T-cell (primary cell): ENCODE measurements at regions not wholly inside any gene's neighbourhood (a gene's known extent, or its start where the extent isn't known, plus 50 kb on each side); places are given as distances from the start of the nearest gene placed in this dataset.

ENCODE experiments used
- ATAC-seq, 4 experiments: fragments of 200-7000 bp in 3 of 4; fragments of 150-1000 bp in 1 of 4; cut with Tn5 transposase; replicated peaks in 1 of 4; 1 replicate in 3 of 4; 2 replicates in 1 of 4; pipeline ENCODE4 v1.10.0; 2021; ENCODE audit warnings: moderate library complexity in 3 of 4, mild to moderate bottlenecking in 2 of 4, moderate number of reproducible peaks in 1 of 4
- CTCF ChIA-PET, 2 donors: fragments of 300-600 bp; sonication (Branson Sonifier 250); formaldehyde crosslinking; loops; one replicate each; lab custom pipeline; 2022; ENCODE audit warnings: antibody characterized with exemption in 2 of 2; lab: Charles Lee
- POLR2A ChIA-PET, 2 donors: fragments of 300-600 bp; sonication (Branson Sonifier 250); formaldehyde crosslinking; loops; one replicate each; lab custom pipeline; 2022; ENCODE audit warnings: antibody characterized with exemption in 2 of 2; lab: Charles Lee
- DNase-seq, 35 experiments: peaks; one replicate each; pipeline versions ENCODE4 v3.0.0 to v3.0.0-alpha.2; 2013 to 2023
- H3K27ac ChIP-seq: one replicate; pipeline ENCODE4 v1.5.1; 2013; ENCODE audit warnings: low read length
- H3K27me3 ChIP-seq, 2 experiments: replicated peaks in 1 of 2; 1 replicate in 1 of 2; 2 replicates in 1 of 2; pipeline versions ENCODE4 v1.6.1 to v1.7.0; 2013; ENCODE audit warnings: low read length in 1 of 2, mixed read lengths in 1 of 2; ENCODE audit not compliant: control insufficient read depth in 2 of 2, insufficient read depth in 2 of 2; ENCODE audit errors: extremely low read depth in 1 of 2
- H3K36me3 ChIP-seq, 2 donors: 1 replicate in 1 of 2; 2 replicates in 1 of 2; pipeline versions ENCODE4 v1.6.1 to v1.7.0; 2013; ENCODE audit warnings: low read length in 1 of 2; ENCODE audit not compliant: control insufficient read depth in 2 of 2, insufficient read depth in 1 of 2; ENCODE audit errors: extremely low read depth in 1 of 2
- H3K4me1 ChIP-seq, 2 experiments: 1 replicate in 1 of 2; 2 replicates in 1 of 2; pipeline versions ENCODE4 v1.6.1 to v1.7.0; 2013; ENCODE audit warnings: low read length in 2 of 2, mixed read lengths in 1 of 2; ENCODE audit not compliant: insufficient read depth in 2 of 2, control insufficient read depth in 1 of 2; ENCODE audit errors: extremely low read depth in 1 of 2
- H3K4me3 ChIP-seq, 2 donors: 1 replicate in 1 of 2; 2 replicates in 1 of 2; pipeline versions ENCODE4 v1.5.1 to v1.7.0; 2013; ENCODE audit warnings: mild to moderate bottlenecking in 2 of 2, low read length in 1 of 2, moderate library complexity in 1 of 2; ENCODE audit not compliant: control insufficient read depth in 1 of 2; ENCODE audit errors: extremely low read depth in 1 of 2
- H3K9me3 ChIP-seq: 2 replicates; pipeline ENCODE4 v1.7.0; 2013
- H3K27ac Mint-ChIP-seq, 2 donors: one replicate each; pipeline ENCODE4 v1.8.0; 2020 to 2021; ENCODE audit warnings: mild to moderate bottlenecking in 2 of 2, mixed read lengths in 2 of 2
- H3K27me3 Mint-ChIP-seq, 2 donors: one replicate each; pipeline ENCODE4 v1.8.0; 2021 to 2022; ENCODE audit warnings: mixed read lengths in 2 of 2
- H3K36me3 Mint-ChIP-seq: one replicate; pipeline ENCODE4 v1.8.0; 2021; ENCODE audit warnings: mixed read lengths
- H3K4me1 Mint-ChIP-seq, 3 donors: one replicate each; pipeline ENCODE4 v1.8.0; 2020 to 2022; ENCODE audit warnings: mixed read lengths in 3 of 3, mild to moderate bottlenecking in 1 of 3
- H3K4me3 Mint-ChIP-seq, 3 donors: one replicate each; pipeline ENCODE4 v1.8.0; 2020 to 2022; ENCODE audit warnings: mild to moderate bottlenecking in 3 of 3, mixed read lengths in 3 of 3, moderate library complexity in 3 of 3
- H3K9me3 Mint-ChIP-seq, 3 donors: one replicate each; pipeline ENCODE4 v1.8.0; 2020 to 2022; ENCODE audit warnings: mixed read lengths in 3 of 3
- WGBS: methylation state at CpG from one replicate; pipeline ENCODE4 v1.1.5; 2013; ENCODE audit warnings: missing lambda C conversion rate; ENCODE audit not compliant: insufficient coverage; 5-methylcytosine and 5-hydroxymethylcytosine counted together

DNA sequence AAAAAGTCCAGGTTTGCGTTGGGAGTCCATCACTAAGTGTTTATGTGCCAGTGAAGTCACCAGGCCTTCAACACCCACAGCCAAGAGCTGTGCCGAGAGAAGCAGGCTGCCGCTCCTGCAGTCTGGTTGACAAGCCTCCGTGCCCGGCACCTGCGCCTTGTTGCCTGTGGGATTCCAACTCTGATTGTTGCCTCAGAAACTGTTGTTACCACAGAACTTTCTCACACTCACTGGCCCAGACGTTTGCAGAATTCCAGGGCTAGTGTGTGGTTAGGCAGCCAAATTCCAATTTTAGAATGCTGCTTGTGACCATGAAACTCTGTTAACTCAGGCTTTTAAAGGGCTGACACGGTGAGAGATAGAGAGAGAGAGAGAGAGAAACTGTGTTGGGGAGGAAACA is 119.5 kb upstream of the LIMCH1 start:
- Mint-ChIP-seq H3K27ac (no peak overlapping the region), H3K4me1 (no peaks in the 10 kb centered on the region), H3K27me3 (peaks cover 2 to 4% of the 10 kb centered on the region in 2 donors), H3K4me3 (no peak overlapping the region), H3K9me3 (peaks cover 0 to 5% (median 0%) of the 10 kb centered on the region in 3 donors), H3K36me3 (no peaks in the 10 kb centered on the region)
- WGBS, result 81% methylated on average over 5 of the region's 8 CpGs
- H3K36me3 ChIP-seq, result no peaks in the 10 kb centered on the region
- POLR2A ChIA-PET, result no interaction called here
- H3K9me3 ChIP-seq, result no peaks in the 10 kb centered on the region
- ATAC-seq, result no peak
- H3K27me3 ChIP-seq, result no peaks in the 10 kb centered on the region
- DNase-seq, result no peak
- no peaks in the 10 kb centered on the region for H3K4me1 ChIP-seq
- CTCF ChIA-PET, result no interaction called here
- H3K27ac ChIP-seq, result no peak overlapping the region
- no peak overlapping the region for H3K4me3 ChIP-seq

DNA sequence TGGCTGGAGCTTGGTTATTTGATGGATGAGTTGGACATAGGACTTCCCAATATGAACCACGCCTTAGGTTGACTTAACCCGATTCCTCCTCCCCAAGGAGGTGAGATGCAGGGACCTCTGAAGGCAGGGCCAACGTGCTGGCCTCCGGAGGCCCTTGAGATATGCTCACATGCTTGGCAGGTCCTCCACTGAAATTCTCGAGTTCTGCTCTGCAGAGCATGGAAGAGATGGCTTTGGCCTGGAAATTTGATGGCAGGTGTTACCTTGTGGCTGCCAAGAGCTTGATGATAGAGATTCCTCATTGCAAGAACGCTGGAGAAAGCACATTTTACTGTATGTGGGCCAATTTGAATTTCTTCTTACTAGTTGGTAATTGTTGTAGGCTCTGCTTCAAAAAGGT is 117.4 kb upstream of the LIMCH1 start:
- no peak for DNase-seq
- H3K36me3 Mint-ChIP-seq, result no peaks in the 10 kb centered on the region
- no peaks in the 10 kb centered on the region for H3K27me3 ChIP-seq
- no peak overlapping the region for H3K4me3 ChIP-seq
- H3K4me3 Mint-ChIP-seq, result no peak overlapping the region
- H3K9me3 Mint-ChIP-seq, result peaks cover 0 to 5% (median 2%) of the 10 kb centered on the region in 3 donors
- peaks cover 0 to under 1% of the 10 kb centered on the region in 2 donors for H3K27me3 Mint-ChIP-seq
- POLR2A ChIA-PET, result interaction anchor here in 1 of 2 donors (0.6 kb wide), 1 partner anchor 267 kb away, joined by 4 read pairs; no protein-coding TSS in a partner anchor
- H3K27ac ChIP-seq, result no peak overlapping the region
- 43% methylated on average over 1 of the region's 6 CpGs for WGBS
- no peak overlapping the region for H3K27ac Mint-ChIP-seq
- ATAC-seq, result no peak
- no peaks in the 10 kb centered on the region for H3K4me1 ChIP-seq
- no peaks in the 10 kb centered on the region for H3K4me1 Mint-ChIP-seq
- CTCF ChIA-PET, result no interaction called here
- H3K9me3 ChIP-seq, result no peaks in the 10 kb centered on the region
- no peaks in the 10 kb centered on the region for H3K36me3 ChIP-seq

DNA sequence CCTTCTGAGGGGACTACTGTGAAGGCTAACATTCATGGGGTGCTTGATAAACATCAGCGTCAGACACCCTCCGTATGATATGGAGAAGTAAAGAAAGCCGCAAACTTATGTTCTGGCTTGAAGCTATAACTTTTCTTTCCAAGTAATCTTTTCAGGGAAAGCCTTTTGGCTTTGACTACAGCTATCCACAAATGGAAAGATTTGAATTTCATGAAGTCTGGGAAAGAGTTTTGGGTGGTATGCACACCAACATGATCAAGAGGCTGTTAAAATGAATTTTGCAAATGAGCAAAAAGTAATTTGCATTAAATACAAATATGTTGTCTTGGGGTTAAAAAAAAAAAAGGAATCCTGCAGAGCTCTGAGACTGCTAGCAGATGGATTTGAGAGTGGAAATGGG is 114.8 kb upstream of the LIMCH1 start:
- no peaks in the 10 kb centered on the region for H3K4me1 Mint-ChIP-seq
- DNase-seq (no peak), ATAC-seq (no peak)
- no peaks in the 10 kb centered on the region for H3K4me1 ChIP-seq
- H3K27ac Mint-ChIP-seq, result no peak overlapping the region
- no peaks in the 10 kb centered on the region for H3K27me3 ChIP-seq
- CTCF ChIA-PET, result no interaction called here
- H3K4me3 ChIP-seq, result no peak overlapping the region
- no peaks in the 10 kb centered on the region for H3K27me3 Mint-ChIP-seq
- POLR2A ChIA-PET, result interaction anchor here in 1 of 2 donors (0.6 kb wide), 1 partner anchor 36 kb away, joined by 5 read pairs; no protein-coding TSS in a partner anchor
- no peak overlapping the region for H3K27ac ChIP-seq
- no peaks in the 10 kb centered on the region for H3K36me3 ChIP-seq
- no peaks in the 10 kb centered on the region for H3K9me3 ChIP-seq
- peaks cover 0 to 5% (median 2%) of the 10 kb centered on the region in 3 donors for H3K9me3 Mint-ChIP-seq
- no peaks in the 10 kb centered on the region for H3K36me3 Mint-ChIP-seq
- no peak overlapping the region for H3K4me3 Mint-ChIP-seq
- WGBS, result no CpG with 5 or more reads among the region's 3 CpGs

GRCh38 chr4:41424522-41424921 is 113.4 kb upstream of the LIMCH1 start:
- H3K27me3 ChIP-seq, result no peaks in the 10 kb centered on the region
- H3K9me3 Mint-ChIP-seq, result peaks cover 0 to 2% (median 0%) of the 10 kb centered on the region in 3 donors
- DNase-seq, result no peak
- no peak for ATAC-seq
- ChIA-PET POLR2A (no interaction called here), CTCF (interaction anchor here in 1 of 2 donors (0.8 kb wide), 1 partner anchor 13 kb away, joined by 3 read pairs; no protein-coding TSS in a partner anchor)
- H3K4me3 ChIP-seq, result no peak overlapping the region
- H3K4me1 Mint-ChIP-seq, result no peaks in the 10 kb centered on the region
- no peak overlapping the region for H3K27ac Mint-ChIP-seq
- no peaks in the 10 kb centered on the region for H3K36me3 Mint-ChIP-seq
- H3K36me3 ChIP-seq, result no peaks in the 10 kb centered on the region
- H3K27ac ChIP-seq, result no peak overlapping the region
- H3K4me1 ChIP-seq, result no peaks in the 10 kb centered on the region
- no peaks in the 10 kb centered on the region for H3K9me3 ChIP-seq
- no peaks in the 10 kb centered on the region for H3K27me3 Mint-ChIP-seq
- no peak overlapping the region for H3K4me3 Mint-ChIP-seq

- ATAC-seq, result no peak
- H3K36me3 ChIP-seq, result no peaks in the 10 kb centered on the region
- H3K4me1 ChIP-seq, result no peaks in the 10 kb centered on the region
- no peaks in the 10 kb centered on the region for H3K9me3 ChIP-seq
- no peak overlapping the region for H3K4me3 ChIP-seq
- CTCF ChIA-PET, result no interaction called here
- no peak overlapping the region for H3K27ac ChIP-seq
- no peaks in the 10 kb centered on the region for H3K27me3 Mint-ChIP-seq
- no peaks in the 10 kb centered on the region for H3K36me3 Mint-ChIP-seq
- POLR2A ChIA-PET, result no interaction called here
- no peak for DNase-seq
- WGBS, result no CpG with 5 or more reads among the region's 1 CpG
- H3K4me1 Mint-ChIP-seq, result no peaks in the 10 kb centered on the region
- no peak overlapping the region for H3K27ac Mint-ChIP-seq
- H3K9me3 Mint-ChIP-seq, result peaks cover 0 to 3% (median 2%) of the 10 kb centered on the region in 3 donors
- H3K27me3 ChIP-seq, result no peaks in the 10 kb centered on the region
- no peak overlapping the region for H3K4me3 Mint-ChIP-seq
Observed at GRCh38 chr4:41425650-41426049, 112.3 kb upstream of the LIMCH1 start.

DNA sequence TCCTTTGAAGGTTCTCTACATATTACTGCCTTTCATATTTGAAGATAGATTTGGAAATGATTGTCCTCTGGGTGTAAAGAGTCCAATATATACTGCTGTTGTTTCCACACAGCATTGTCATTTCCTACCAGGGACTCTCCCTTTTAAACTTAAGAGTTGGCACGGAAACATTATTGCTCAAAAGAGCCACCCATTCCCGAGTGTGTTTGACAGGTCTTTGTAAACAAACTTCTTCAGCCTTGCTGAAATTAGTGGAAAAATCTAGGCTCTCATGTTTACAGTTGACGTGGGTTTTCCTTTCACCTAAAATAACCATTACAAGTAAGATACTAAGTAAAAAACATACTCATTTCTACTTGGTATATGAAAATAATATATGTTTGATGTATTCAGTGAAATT is 111.4 kb upstream of the LIMCH1 start:
- peaks cover 0 to 3% (median 2%) of the 10 kb centered on the region in 3 donors for H3K9me3 Mint-ChIP-seq
- ATAC-seq (no peak), DNase-seq (no peak)
- no CpG with 5 or more reads among the region's 3 CpGs for WGBS
- ChIA-PET CTCF (no interaction called here), POLR2A (no interaction called here)
- no peak overlapping the region for H3K27ac Mint-ChIP-seq
- H3K27me3 ChIP-seq, result no peaks in the 10 kb centered on the region
- no peaks in the 10 kb centered on the region for H3K36me3 Mint-ChIP-seq
- no peaks in the 10 kb centered on the region for H3K4me1 Mint-ChIP-seq
- no peaks in the 10 kb centered on the region for H3K4me1 ChIP-seq
- H3K27ac ChIP-seq, result no peak overlapping the region
- H3K36me3 ChIP-seq, result no peaks in the 10 kb centered on the region
- H3K27me3 Mint-ChIP-seq, result no peaks in the 10 kb centered on the region
- H3K4me3 Mint-ChIP-seq, result no peak overlapping the region
- H3K4me3 ChIP-seq, result no peak overlapping the region
- no peaks in the 10 kb centered on the region for H3K9me3 ChIP-seq
